ENCODE measurements at regions not wholly inside any gene's neighbourhood (a gene's known extent, or its start where the extent isn't known, plus 50 kb on each side); places are given as distances from the start of the nearest gene placed in this dataset.
"Not testable (repeated sequence)": the region's sequence is repeated elsewhere in the genome, so short reads cannot be mapped to it uniquely, and the experiment has no call there.

GRCh38 chr6:165002866-165003265, 306.5 kb downstream of the C6orf118 start:
- no peak for DNase-seq (ENCODE audit: low read depth)

- no peak for DNase-seq (ENCODE audit: low read depth)
Measured at GRCh38 chr6:165002358-165002757, 307.0 kb downstream of the C6orf118 start.

- DNase-seq (ENCODE audit: low read depth): no peak
Measured at GRCh38 chr6:165001502-165002157, 307.8 kb downstream of the C6orf118 start.

GRCh38 chr6:164998297-164998696, 311.1 kb downstream of the C6orf118 start:
- DNase-seq (ENCODE audit: low read depth): no peak

GRCh38 chr6:164996838-164997237, 312.6 kb downstream of the C6orf118 start:
- no peak for DNase-seq (ENCODE audit: low read depth)

GRCh38 chr6:164991573-164991972, 317.8 kb downstream of the C6orf118 start:
- no peak for DNase-seq (ENCODE audit: low read depth)

- no peak for DNase-seq (ENCODE audit: low read depth)
Measured at GRCh38 chr6:164990901-164991300, 318.5 kb downstream of the C6orf118 start.

- DNase-seq (ENCODE audit: low read depth): no peak
Measured at GRCh38 chr6:164982389-164982788, 327.0 kb downstream of the C6orf118 start.

- no peak for DNase-seq (ENCODE audit: low read depth)
Measured at GRCh38 chr6:164967102-164967501, 342.3 kb downstream of the C6orf118 start.

- DNase-seq (ENCODE audit: low read depth): no peak
Measured at GRCh38 chr6:164962805-164963204, 346.6 kb downstream of the C6orf118 start.

- DNase-seq (ENCODE audit: low read depth): no peak
Measured at GRCh38 chr6:164947164-164947563, 362.2 kb downstream of the C6orf118 start.

- no peak for DNase-seq (ENCODE audit: low read depth)
Measured at GRCh38 chr6:164942271-164942670, 367.1 kb downstream of the C6orf118 start.

- DNase-seq (ENCODE audit: low read depth): not testable (repeated sequence)
Measured at GRCh38 chr6:164933238-164933794, 376.1 kb downstream of the C6orf118 start.

GRCh38 chr6:164929408-164929977, 379.9 kb downstream of the C6orf118 start:
- DNase-seq (ENCODE audit: low read depth): no peak

- DNase-seq (ENCODE audit: low read depth): no peak
Measured at GRCh38 chr6:164928728-164929407, 380.5 kb downstream of the C6orf118 start.

- no peak for DNase-seq (ENCODE audit: low read depth)
Measured at GRCh38 chr6:164928057-164928727, 381.2 kb downstream of the C6orf118 start.

GRCh38 chr6:164927288-164928056, 381.9 kb downstream of the C6orf118 start:
- DNase-seq (ENCODE audit: low read depth): peak; percentile 23

- no peak for DNase-seq (ENCODE audit: low read depth)
Measured at GRCh38 chr6:164926686-164927085, 382.7 kb downstream of the C6orf118 start.

GRCh38 chr6:164925681-164926530, 383.5 kb downstream of the C6orf118 start:
- no peak for DNase-seq (ENCODE audit: low read depth)

- DNase-seq (ENCODE audit: low read depth): no peak
Measured at GRCh38 chr6:164924674-164925073, 384.7 kb downstream of the C6orf118 start.

GRCh38 chr6:164917211-164917610, 392.2 kb downstream of the C6orf118 start:
- DNase-seq (ENCODE audit: low read depth): no peak

Data from HS-5 (cell line).